SU-DHL-6 (cell line): ENCODE measurements at regions not wholly inside any gene's neighbourhood (a gene's known extent, or its start where the extent isn't known, plus 50 kb on each side); places are given as distances from the start of the nearest gene placed in this dataset.

Experiments used
- H2AFZ ChIP-seq: fragments of 200-600 bp; sonication (generic); 2 replicates; pipeline ENCODE4 v1.6.1; 2014; ENCODE audit warnings: low read depth, mild to moderate bottlenecking, moderate library complexity, mixed read lengths, antibody characterized with exemption, low read length; ENCODE audit not compliant: severe bottlenecking
- H3F3A ChIP-seq: fragments of 200-600 bp; shearing (Covaris generic); 2 replicates; pipeline ENCODE4 v1.6.0; 2016; ENCODE audit warnings: antibody characterized with exemption, mild to moderate bottlenecking; ENCODE audit not compliant: insufficient read depth
- H3K27ac ChIP-seq: fragments of 200-600 bp; sonication (generic); 2 replicates; pipeline ENCODE4 v1.5.1; 2016; ENCODE audit warnings: low read depth, mild to moderate bottlenecking, low read length, moderate library complexity, mixed read lengths
- H3K27me3 ChIP-seq: fragments of 200-600 bp; sonication (generic), shearing (Covaris generic); 2 replicates; pipeline ENCODE4 v1.6.0; 2014; ENCODE audit warnings: mild to moderate bottlenecking, low read length
- H3K36me3 ChIP-seq: fragments of 200-600 bp; sonication (generic); 2 replicates; pipeline ENCODE4 v1.6.1; 2014; ENCODE audit warnings: mild to moderate bottlenecking, low read length, mixed read lengths
- H3K4me2 ChIP-seq: fragments of 300-600, 200-600 bp; shearing (Covaris generic), sonication (generic); 2 replicates; pipeline ENCODE4 v1.6.0; 2014; ENCODE audit warnings: low read length, low read depth, mild to moderate bottlenecking; ENCODE audit not compliant: poor library complexity, severe bottlenecking
- H3K4me3 ChIP-seq: fragments of 200-600 bp; sonication (generic); 2 replicates; pipeline ENCODE4 v1.5.1; 2014; ENCODE audit warnings: antibody characterized with exemption, low read length, mild to moderate bottlenecking, mixed read lengths; ENCODE audit not compliant: insufficient read depth, poor library complexity, severe bottlenecking
- H3K79me2 ChIP-seq: fragments of 200-600 bp; sonication (generic); 2 replicates; pipeline ENCODE4 v1.6.1; 2014; ENCODE audit warnings: mild to moderate bottlenecking, low read length, moderate library complexity; ENCODE audit not compliant: insufficient read depth
- H3K9ac ChIP-seq: fragments of 200-600 bp; sonication (generic); 2 replicates; pipeline ENCODE4 v1.7.0; 2014; ENCODE audit warnings: mild to moderate bottlenecking, low read length
- H3K9me2 ChIP-seq: fragments of 200-600 bp; sonication (generic); replicated peaks from 2 replicates; pipeline ENCODE4 v1.6.1; 2014; ENCODE audit warnings: low read length; ENCODE audit not compliant: insufficient read depth
- H3K9me3 ChIP-seq: fragments of 200-600 bp; sonication (generic); 2 replicates; pipeline ENCODE4 v1.6.1; 2014; ENCODE audit warnings: low read length, mixed read lengths; ENCODE audit not compliant: insufficient read depth
- H4K20me1 ChIP-seq: fragments of 200-600 bp; sonication (generic); 2 replicates; pipeline ENCODE4 v1.6.1; 2014; ENCODE audit warnings: low read depth, mild to moderate bottlenecking, antibody characterized with exemption, low read length, moderate library complexity, mixed read lengths
- CTCF ChIP-seq: fragments of 200-600 bp; sonication (generic); IDR thresholded peaks from one replicate; pipeline ENCODE4 v1.5.1; 2017; ENCODE audit warnings: antibody characterized with exemption, mild to moderate bottlenecking, low read length, moderate library complexity; ENCODE audit not compliant: insufficient read depth, poor library complexity, severe bottlenecking
- EZH2phosphoT487 ChIP-seq: fragments of 200-600 bp; sonication (generic), shearing (Covaris generic); conservative IDR thresholded peaks from 2 replicates; pipeline ENCODE4 v1.6.1; 2018; ENCODE audit warnings: mild to moderate bottlenecking, antibody characterized with exemption, low read length, moderate library complexity, mixed read lengths

GRCh38 chr13:22079961-22080360 is 409.1 kb downstream of the FGF9 start:
- no peak for TF ChIP-seq CTCF
- TF ChIP-seq EZH2phosphoT487: no peak
- Histone ChIP-seq H3K4me2 (no peak overlapping the region), H2AFZ (no peak overlapping the region), H3K36me3 (no peaks in the 10 kb centered on the region), H4K20me1 (no peaks in the 10 kb centered on the region), H3F3A (no peaks in the 10 kb centered on the region), H3K27ac (no peak overlapping the region), H3K27me3 (no peaks in the 10 kb centered on the region), H3K79me2 (no peaks in the 10 kb centered on the region), H3K9me3 (no peaks in the 10 kb centered on the region), H3K9ac (no peak overlapping the region), H3K4me3 (no peak overlapping the region), H3K9me2 (no peaks in the 10 kb centered on the region)

- Histone ChIP-seq H3K4me2 (no peak overlapping the region), H3K9ac (no peak overlapping the region), H4K20me1 (no peaks in the 10 kb centered on the region), H2AFZ (no peak overlapping the region), H3K9me2 (no peaks in the 10 kb centered on the region), H3K27ac (no peak overlapping the region), H3F3A (no peaks in the 10 kb centered on the region), H3K36me3 (no peaks in the 10 kb centered on the region), H3K79me2 (no peaks in the 10 kb centered on the region), H3K9me3 (no peaks in the 10 kb centered on the region), H3K4me3 (no peak overlapping the region), H3K27me3 (no peaks in the 10 kb centered on the region)
- TF ChIP-seq CTCF: no peak
- no peak for TF ChIP-seq EZH2phosphoT487
Observed at GRCh38 chr13:22080832-22081231, 410.0 kb downstream of the FGF9 start.

GRCh38 chr13:22081430-22081829 is 410.6 kb downstream of the FGF9 start:
- Histone ChIP-seq H4K20me1 (no peaks in the 10 kb centered on the region), H3K4me2 (no peak overlapping the region), H3K9me2 (no peaks in the 10 kb centered on the region), H3K79me2 (no peaks in the 10 kb centered on the region), H3K36me3 (no peaks in the 10 kb centered on the region), H2AFZ (no peak overlapping the region), H3K4me3 (no peak overlapping the region), H3K9me3 (no peaks in the 10 kb centered on the region), H3F3A (no peaks in the 10 kb centered on the region), H3K9ac (no peak overlapping the region), H3K27me3 (no peaks in the 10 kb centered on the region), H3K27ac (no peak overlapping the region)
- TF ChIP-seq EZH2phosphoT487 (no peak), CTCF (no peak)
